HCT116 (cell line): ENCODE measurements at regions not wholly inside any gene's neighbourhood (a gene's known extent, or its start where the extent isn't known, plus 50 kb on each side); places are given as distances from the start of the nearest gene placed in this dataset.

Source experiments
- ATAC-seq: fragments of 200-7000 bp; cut with Tn5 transposase; 2 replicates; pipeline ENCODE4 v1.9.1; 2020; ENCODE audit warnings: mild to moderate bottlenecking, moderate library complexity
- BruUV-seq: library from RNA; stranded (reverse); fragments of 400-500 nt; replicated peaks from 2 replicates; lab custom pipeline; 2021; lab: Mats Ljungman, UMichigan
- CTCF ChIA-PET: fragments of 300-600 bp; sonication (Branson Sonifier 250); formaldehyde crosslinking; loops from one replicate; lab custom pipeline; 2021; ENCODE audit warnings: antibody characterized with exemption; lab: Charles Lee
- POLR2A ChIA-PET: fragments of 300-600, 350-600 bp; sonication (Branson Sonifier 250); formaldehyde crosslinking; loops from one replicate; lab custom pipeline; 2021; ENCODE audit warnings: antibody characterized with exemption; lab: Charles Lee
- RAD21 ChIA-PET, 2 experiments: fragments of 300-600 bp; sonication (Branson Sonifier 250); formaldehyde crosslinking; loops; one replicate each; lab custom pipeline; 2023; ENCODE audit warnings: low total read pairs in 2 of 2; ENCODE audit not compliant: uncharacterized antibody in 2 of 2, unreplicated experiment in 2 of 2, low non-redundant PET in 1 of 2; lab: Charles Lee
- DNase-seq: peaks from one replicate; pipeline ENCODE4 v3.0.0-alpha.2; 2010; ENCODE audit warnings: low read depth, low spot score
- H2AFZ ChIP-seq: fragments of 200-600 bp; shearing (Covaris generic), sonication (generic); 2 replicates; pipeline ENCODE4 v1.6.1; 2017; ENCODE audit warnings: low read depth, mixed run types, mixed read lengths, antibody characterized with exemption, low read length; ENCODE audit not compliant: poor library complexity, severe bottlenecking
- H3K27ac ChIP-seq: 2 replicates; pipeline ENCODE4 v1.5.1; 2012; ENCODE audit warnings: low read depth, low read length
- H3K27me3 ChIP-seq: fragments of 200-600 bp; sonication (generic); 2 replicates; pipeline ENCODE4 v1.6.1; 2016; ENCODE audit warnings: mixed run types, low read length, mixed read lengths; ENCODE audit not compliant: insufficient read depth
- H3K36me3 ChIP-seq, 2 experiments: fragments of 200-500 bp in 1 of 2; fragments of 200-600 bp in 1 of 2; sonication (Bioruptor generic) in 1 of 2; sonication (generic) in 1 of 2; 2 replicates each; pipeline versions ENCODE4 v1.5.1 to v1.6.1; 2014 to 2016; ENCODE audit warnings: low read length in 2 of 2, inconsistent platforms in 1 of 2, mixed read lengths in 1 of 2, mixed run types in 1 of 2; ENCODE audit not compliant: insufficient read depth in 2 of 2, control insufficient read depth in 1 of 2
- H3K4me1 ChIP-seq, 2 experiments: fragments of 200-600 bp in 1 of 2; sonication (generic) in 1 of 2; 2 replicates each; pipeline versions ENCODE4 v1.5.1 to v1.6.1; 2012 to 2017; ENCODE audit warnings: low read length in 2 of 2, inconsistent platforms in 1 of 2, mild to moderate bottlenecking in 1 of 2, mixed read lengths in 1 of 2, mixed run types in 1 of 2, moderate library complexity in 1 of 2; ENCODE audit not compliant: insufficient read depth in 2 of 2, control insufficient read depth in 1 of 2
- H3K4me2 ChIP-seq: fragments of 200-600 bp; sonication (generic); 2 replicates; pipeline ENCODE4 v1.6.1; 2017; ENCODE audit warnings: mixed run types, low read length, mixed read lengths
- H3K4me3 ChIP-seq, 2 experiments: fragments of 200-600 bp in 1 of 2; sonication (generic) in 1 of 2; replicated peaks in 1 of 2; 2 replicates each; pipeline ENCODE4 v1.5.1; 2011 to 2016; ENCODE audit warnings: low read length in 2 of 2, control low read depth in 1 of 2, low read depth in 1 of 2, mild to moderate bottlenecking in 1 of 2, mixed read lengths in 1 of 2, mixed run types in 1 of 2
- H3K79me2 ChIP-seq: fragments of 200-600 bp; sonication (generic); 2 replicates; pipeline ENCODE4 v1.6.1; 2017; ENCODE audit warnings: mild to moderate bottlenecking, mixed run types, low read length, moderate library complexity, mixed read lengths; ENCODE audit not compliant: insufficient read depth
- H3K9ac ChIP-seq: fragments of 200-600 bp; sonication (generic); 2 replicates; pipeline ENCODE4 v1.6.1; 2016; ENCODE audit warnings: low read length, mixed read lengths
- H3K9me2 ChIP-seq: fragments of 200-600 bp; sonication (generic), shearing (Covaris generic); 2 replicates; pipeline ENCODE4 v1.6.1; 2017; ENCODE audit warnings: mixed run types, mild to moderate bottlenecking, moderate library complexity; ENCODE audit not compliant: insufficient read depth
- H3K9me3 ChIP-seq, 2 experiments: fragments of 200-500 bp in 1 of 2; fragments of 200-600 bp in 1 of 2; sonication (Bioruptor generic) in 1 of 2; sonication (generic) in 1 of 2; 2 replicates each; pipeline ENCODE4 v1.6.1; 2014 to 2017; ENCODE audit warnings: low read length in 2 of 2, mixed read lengths in 2 of 2, inconsistent platforms in 1 of 2, low read depth in 1 of 2, mild to moderate bottlenecking in 1 of 2, mixed run types in 1 of 2, moderate library complexity in 1 of 2; ENCODE audit not compliant: control insufficient read depth in 1 of 2, insufficient read depth in 1 of 2
- H4K20me1 ChIP-seq: fragments of 200-600 bp; sonication (generic), shearing (Covaris generic); 2 replicates; pipeline ENCODE4 v1.6.1; 2017; ENCODE audit warnings: mixed run types, mild to moderate bottlenecking, moderate library complexity; ENCODE audit not compliant: insufficient read depth
- CBX3 ChIP-seq: IDR thresholded peaks from 2 replicates; pipeline ENCODE4 v1.6.1; 2012; ENCODE audit warnings: low read depth
- CEBPB ChIP-seq: IDR thresholded peaks from 2 replicates; pipeline ENCODE4 v1.6.1; 2012; ENCODE audit warnings: low read depth
- ELF1 ChIP-seq: IDR thresholded peaks from 2 replicates; pipeline ENCODE4 v1.6.1; 2012; ENCODE audit warnings: low read depth, borderline replicate concordance
- FOSL1 ChIP-seq: IDR thresholded peaks from 2 replicates; pipeline ENCODE4 v1.6.1; 2012; ENCODE audit warnings: low read depth
- POLR2A ChIP-seq: IDR thresholded peaks from 2 replicates; pipeline ENCODE4 v1.7.0; 2011; ENCODE audit warnings: borderline replicate concordance; ENCODE audit not compliant: insufficient read depth, insufficient read length; ENCODE audit errors: extremely low read depth
- RAD21 ChIP-seq: IDR thresholded peaks from 2 replicates; pipeline ENCODE4 v1.6.1; 2012; ENCODE audit warnings: low read depth, mild to moderate bottlenecking
- SIN3A ChIP-seq: IDR thresholded peaks from 2 replicates; pipeline ENCODE4 v1.6.1; 2012; ENCODE audit warnings: low read depth
- TCF7L2 ChIP-seq: IDR thresholded peaks from 2 replicates; pipeline ENCODE4 v1.7.0; 2011; ENCODE audit warnings: borderline replicate concordance, inconsistent platforms; ENCODE audit not compliant: insufficient read depth, insufficient read length; ENCODE audit errors: extremely low read depth
- ZNF274 ChIP-seq: fragments of 200-500 bp; sonication (Bioruptor generic); IDR thresholded peaks from 2 replicates; pipeline ENCODE4 v1.6.1; 2014; ENCODE audit warnings: mild to moderate bottlenecking, low read depth, low read length, inconsistent platforms
- intact Hi-C: fragments of 100-400 bp; cut with micrococcal nuclease; formaldehyde crosslinking; loops from 2 replicates; pipeline ENCODE4 v1.10.0; 2022
- TF ChIP-seq, protein P1 (sequence below), 3 experiments: fragments of 200-600 bp in 1 of 3; sonication (generic) in 1 of 3; IDR thresholded peaks in 2 of 3; conservative IDR thresholded peaks in 1 of 3; 2 replicates each; pipeline ENCODE4 v1.5.1; 2012 to 2017; ENCODE audit warnings: low read depth in 2 of 3, low read length in 2 of 3, antibody characterized with exemption in 1 of 3, borderline replicate concordance in 1 of 3, control low read depth in 1 of 3, mild to moderate bottlenecking in 1 of 3, mixed read lengths in 1 of 3, mixed run types in 1 of 3, moderate library complexity in 1 of 3; ENCODE audit not compliant: insufficient read depth in 1 of 3

GRCh38 chr16:79754501-79754900 lies 154.0 kb upstream of the MAF start:
- BruUV-seq: no TSS peak
- Histone ChIP-seq H3K4me3 (no peak overlapping the region), H2AFZ (no peak overlapping the region), H3K36me3 (no peaks in the 10 kb centered on the region), H3K9ac (no peak overlapping the region), H3K9me3 (peaks cover 45 to 69% of the 10 kb centered on the region in 2 experiments; a peak in 2 of 4 replicates), H3K79me2 (no peaks in the 10 kb centered on the region), H3K27ac (no peak overlapping the region), H4K20me1 (no peaks in the 10 kb centered on the region), H3K4me2 (no peak overlapping the region), H3K9me2 (no peaks in the 10 kb centered on the region), H3K4me1 (no peaks in the 10 kb centered on the region), H3K27me3 (no peaks in the 10 kb centered on the region)
- no peak for TF ChIP-seq ZNF274
- no peak for TF ChIP-seq TCF7L2
- ATAC-seq (no peak), DNase-seq (no peak)
- ChIA-PET POLR2A (no interaction called here), CTCF (no interaction called here), RAD21 (no interaction called here)
- intact Hi-C loops: no loop called here

DNA sequence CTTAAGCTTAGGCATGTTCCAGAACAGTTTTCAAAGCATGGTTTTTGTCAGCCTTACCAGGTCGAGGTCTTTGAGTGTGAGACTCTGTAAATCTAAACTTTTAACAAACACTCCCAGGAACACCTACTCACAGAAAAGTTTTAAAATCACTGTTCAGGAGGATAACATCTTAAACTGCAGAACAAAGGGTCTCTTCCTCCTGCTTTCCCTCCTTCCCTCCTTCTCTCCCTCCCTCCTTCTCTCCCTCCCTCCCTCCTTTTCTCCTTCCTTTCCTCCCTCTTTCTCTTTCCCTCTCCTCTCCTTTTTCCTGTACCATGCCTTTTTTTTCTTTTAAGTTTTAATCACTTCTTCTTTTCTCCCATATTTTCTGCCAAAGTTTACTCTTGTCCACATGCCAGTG lies 153.5 kb upstream of the MAF start:
- no peak overlapping the region for H3K4me2 ChIP-seq
- H3K79me2 ChIP-seq: no peaks in the 10 kb centered on the region
- peaks cover 47 to 67% of the 10 kb centered on the region in 2 experiments; a peak in 2 of 4 replicates for H3K9me3 ChIP-seq
- CTCF ChIA-PET: no interaction called here
- H3K27me3 ChIP-seq: no peaks in the 10 kb centered on the region
- no peak for TF ChIP-seq ELF1
- no peak for TF ChIP-seq POLR2A
- no peak for TF ChIP-seq CEBPB
- no peak for TF ChIP-seq FOSL1
- no peak for TF ChIP-seq CBX3
- TF ChIP-seq RAD21: no peak
- TF ChIP-seq SIN3A: no peak
- TF ChIP-seq, protein P1, sequence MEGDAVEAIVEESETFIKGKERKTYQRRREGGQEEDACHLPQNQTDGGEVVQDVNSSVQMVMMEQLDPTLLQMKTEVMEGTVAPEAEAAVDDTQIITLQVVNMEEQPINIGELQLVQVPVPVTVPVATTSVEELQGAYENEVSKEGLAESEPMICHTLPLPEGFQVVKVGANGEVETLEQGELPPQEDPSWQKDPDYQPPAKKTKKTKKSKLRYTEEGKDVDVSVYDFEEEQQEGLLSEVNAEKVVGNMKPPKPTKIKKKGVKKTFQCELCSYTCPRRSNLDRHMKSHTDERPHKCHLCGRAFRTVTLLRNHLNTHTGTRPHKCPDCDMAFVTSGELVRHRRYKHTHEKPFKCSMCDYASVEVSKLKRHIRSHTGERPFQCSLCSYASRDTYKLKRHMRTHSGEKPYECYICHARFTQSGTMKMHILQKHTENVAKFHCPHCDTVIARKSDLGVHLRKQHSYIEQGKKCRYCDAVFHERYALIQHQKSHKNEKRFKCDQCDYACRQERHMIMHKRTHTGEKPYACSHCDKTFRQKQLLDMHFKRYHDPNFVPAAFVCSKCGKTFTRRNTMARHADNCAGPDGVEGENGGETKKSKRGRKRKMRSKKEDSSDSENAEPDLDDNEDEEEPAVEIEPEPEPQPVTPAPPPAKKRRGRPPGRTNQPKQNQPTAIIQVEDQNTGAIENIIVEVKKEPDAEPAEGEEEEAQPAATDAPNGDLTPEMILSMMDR (IDR thresholded peaks at IDR 0.05 in 2 of 3, conservative IDR thresholded peaks at IDR 0.05 in 1 of 3; ENCODE audit: borderline replicate concordance in 1 of 3, insufficient read depth in 1 of 3, low read depth in 2 of 3, low read length in 2 of 3): no peak
- no TSS peak for BruUV-seq
- H2AFZ ChIP-seq: no peak overlapping the region
- intact Hi-C loops: no loop called here
- no peak for DNase-seq
- no peak overlapping the region for H3K4me3 ChIP-seq
- no peaks in the 10 kb centered on the region for H3K36me3 ChIP-seq
- H3K4me1 ChIP-seq: no peaks in the 10 kb centered on the region
- RAD21 ChIA-PET: no interaction called here
- no peaks in the 10 kb centered on the region for H4K20me1 ChIP-seq
- H3K27ac ChIP-seq: no peak overlapping the region
- H3K9me2 ChIP-seq: no peaks in the 10 kb centered on the region
- ATAC-seq: no peak
- POLR2A ChIA-PET: no interaction called here
- no peak overlapping the region for H3K9ac ChIP-seq
